ENCODE measurements at regions not wholly inside any gene's neighbourhood (a gene's known extent, or its start where the extent isn't known, plus 50 kb on each side); places are given as distances from the start of the nearest gene placed in this dataset.

DNA sequence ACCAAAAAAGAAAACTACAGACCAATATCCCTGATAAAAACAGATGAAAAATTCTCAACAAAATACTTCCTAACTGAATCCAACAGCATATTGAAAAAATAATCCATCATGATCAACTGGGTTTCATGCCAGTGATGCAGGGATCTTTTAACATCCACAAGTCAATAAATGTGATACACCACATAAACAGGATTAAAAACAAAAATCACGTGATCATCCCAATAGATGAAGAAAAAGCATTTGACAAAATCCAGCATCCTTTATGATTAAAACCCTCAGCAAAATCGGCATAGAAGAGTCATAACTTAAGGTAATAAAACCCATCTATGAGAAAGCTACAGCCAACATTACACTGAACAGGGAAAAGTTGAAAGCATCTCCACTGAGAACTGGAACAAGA, 107.5 kb downstream of the DCLK3 start:
- ChIA-PET POLR2A (no interaction called here), CTCF (interaction anchor here (0.6 kb wide), 1 partner anchor 20 kb away, joined by 4 read pairs; no protein-coding TSS in a partner anchor)
- no peak for TF ChIP-seq ZSCAN23 (tag by site-specific recombination; IDR thresholded peaks at IDR 0.05)
- no peak for TF ChIP-seq ZNF16 (tag by site-specific recombination; IDR thresholded peaks at IDR 0.05; ENCODE audit: low read depth)
- no peak for TF ChIP-seq ZNF791 (tag by site-specific recombination; IDR thresholded peaks at IDR 0.05)
- TF ChIP-seq ZNF335 (tag by site-specific recombination; conservative IDR thresholded peaks at IDR 0.05) = no peak
- H3K27ac ChIP-seq (ENCODE audit: extremely low read depth, low read depth, low read length) = no peak overlapping the region
- H3K4me3 ChIP-seq (ENCODE audit: low read depth, low read length) = no peak overlapping the region
- H3K4me1 ChIP-seq (ENCODE audit: control insufficient read depth, insufficient read depth, low read length) = no peaks in the 10 kb centered on the region
- H3K36me3 ChIP-seq (ENCODE audit: control insufficient read depth in 2 of 2, insufficient read depth in 1 of 2, low read length in 2 of 2) = no peaks in the 10 kb centered on the region
- no peaks in the 10 kb centered on the region for H3K9me3 ChIP-seq (ENCODE audit: control insufficient read depth, insufficient read depth, low read depth, low read length)

DNA sequence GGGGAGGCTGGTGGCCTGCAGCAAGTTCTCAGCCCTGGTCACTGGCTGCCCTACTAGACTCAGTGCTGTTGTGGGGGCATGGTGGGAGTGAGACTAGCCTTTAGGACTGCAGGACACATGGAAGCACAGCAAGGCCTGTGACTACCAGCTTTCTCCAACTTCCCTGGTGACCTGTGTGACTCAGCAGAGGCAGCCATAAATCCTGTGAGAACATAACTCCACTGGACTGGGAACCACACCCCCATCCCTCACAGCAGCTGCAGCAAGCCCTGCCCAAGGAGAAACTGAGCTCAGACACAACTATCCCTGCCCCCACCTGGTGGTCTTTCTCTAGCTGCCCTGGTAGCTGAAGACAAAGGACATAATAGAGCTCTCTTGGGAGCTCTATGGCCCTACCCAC, 111.3 kb downstream of the DCLK3 start:
- Histone ChIP-seq H3K4me1 (ENCODE audit: control insufficient read depth, insufficient read depth, low read length) (no peaks in the 10 kb centered on the region), H3K27ac (ENCODE audit: extremely low read depth, low read depth, low read length) (no peak overlapping the region), H3K9me3 (ENCODE audit: control insufficient read depth, insufficient read depth, low read depth, low read length) (no peaks in the 10 kb centered on the region), H3K4me3 (ENCODE audit: low read depth, low read length) (no peak overlapping the region), H3K36me3 (ENCODE audit: control insufficient read depth in 2 of 2, insufficient read depth in 1 of 2, low read length in 2 of 2) (no peaks in the 10 kb centered on the region)
- TF ChIP-seq ZFP3 (tag by site-specific recombination; IDR thresholded peaks at IDR 0.05; ENCODE audit: low read depth) = no peak
- no peak for TF ChIP-seq ZNF140 (tag by site-specific recombination; IDR thresholded peaks at IDR 0.05)
- TF ChIP-seq, protein P1, sequence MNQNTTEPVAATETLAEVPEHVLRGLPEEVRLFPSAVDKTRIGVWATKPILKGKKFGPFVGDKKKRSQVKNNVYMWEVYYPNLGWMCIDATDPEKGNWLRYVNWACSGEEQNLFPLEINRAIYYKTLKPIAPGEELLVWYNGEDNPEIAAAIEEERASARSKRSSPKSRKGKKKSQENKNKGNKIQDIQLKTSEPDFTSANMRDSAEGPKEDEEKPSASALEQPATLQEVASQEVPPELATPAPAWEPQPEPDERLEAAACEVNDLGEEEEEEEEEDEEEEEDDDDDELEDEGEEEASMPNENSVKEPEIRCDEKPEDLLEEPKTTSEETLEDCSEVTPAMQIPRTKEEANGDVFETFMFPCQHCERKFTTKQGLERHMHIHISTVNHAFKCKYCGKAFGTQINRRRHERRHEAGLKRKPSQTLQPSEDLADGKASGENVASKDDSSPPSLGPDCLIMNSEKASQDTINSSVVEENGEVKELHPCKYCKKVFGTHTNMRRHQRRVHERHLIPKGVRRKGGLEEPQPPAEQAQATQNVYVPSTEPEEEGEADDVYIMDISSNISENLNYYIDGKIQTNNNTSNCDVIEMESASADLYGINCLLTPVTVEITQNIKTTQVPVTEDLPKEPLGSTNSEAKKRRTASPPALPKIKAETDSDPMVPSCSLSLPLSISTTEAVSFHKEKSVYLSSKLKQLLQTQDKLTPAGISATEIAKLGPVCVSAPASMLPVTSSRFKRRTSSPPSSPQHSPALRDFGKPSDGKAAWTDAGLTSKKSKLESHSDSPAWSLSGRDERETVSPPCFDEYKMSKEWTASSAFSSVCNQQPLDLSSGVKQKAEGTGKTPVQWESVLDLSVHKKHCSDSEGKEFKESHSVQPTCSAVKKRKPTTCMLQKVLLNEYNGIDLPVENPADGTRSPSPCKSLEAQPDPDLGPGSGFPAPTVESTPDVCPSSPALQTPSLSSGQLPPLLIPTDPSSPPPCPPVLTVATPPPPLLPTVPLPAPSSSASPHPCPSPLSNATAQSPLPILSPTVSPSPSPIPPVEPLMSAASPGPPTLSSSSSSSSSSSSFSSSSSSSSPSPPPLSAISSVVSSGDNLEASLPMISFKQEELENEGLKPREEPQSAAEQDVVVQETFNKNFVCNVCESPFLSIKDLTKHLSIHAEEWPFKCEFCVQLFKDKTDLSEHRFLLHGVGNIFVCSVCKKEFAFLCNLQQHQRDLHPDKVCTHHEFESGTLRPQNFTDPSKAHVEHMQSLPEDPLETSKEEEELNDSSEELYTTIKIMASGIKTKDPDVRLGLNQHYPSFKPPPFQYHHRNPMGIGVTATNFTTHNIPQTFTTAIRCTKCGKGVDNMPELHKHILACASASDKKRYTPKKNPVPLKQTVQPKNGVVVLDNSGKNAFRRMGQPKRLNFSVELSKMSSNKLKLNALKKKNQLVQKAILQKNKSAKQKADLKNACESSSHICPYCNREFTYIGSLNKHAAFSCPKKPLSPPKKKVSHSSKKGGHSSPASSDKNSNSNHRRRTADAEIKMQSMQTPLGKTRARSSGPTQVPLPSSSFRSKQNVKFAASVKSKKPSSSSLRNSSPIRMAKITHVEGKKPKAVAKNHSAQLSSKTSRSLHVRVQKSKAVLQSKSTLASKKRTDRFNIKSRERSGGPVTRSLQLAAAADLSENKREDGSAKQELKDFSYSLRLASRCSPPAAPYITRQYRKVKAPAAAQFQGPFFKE (tag by site-specific recombination; IDR thresholded peaks at IDR 0.05; ENCODE audit: borderline replicate concordance) = no peak
- no peak for TF ChIP-seq ZNF302 (tag by site-specific recombination; IDR thresholded peaks at IDR 0.05; ENCODE audit: low read depth)
- TF ChIP-seq ZNF174 (tag by site-specific recombination; IDR thresholded peaks at IDR 0.05) = no peak
- no peak for TF ChIP-seq ZNF776 (tag by site-specific recombination; IDR thresholded peaks at IDR 0.05; ENCODE audit: borderline replicate concordance)
- no peak for TF ChIP-seq ZNF324 (tag by site-specific recombination; IDR thresholded peaks at IDR 0.05)
- TF ChIP-seq FEZF1 (tag by site-specific recombination; IDR thresholded peaks at IDR 0.05) = no peak
- TF ChIP-seq SALL2 (tag by site-specific recombination; IDR thresholded peaks at IDR 0.05; ENCODE audit: borderline replicate concordance) = no peak
- TF ChIP-seq, protein P2, sequence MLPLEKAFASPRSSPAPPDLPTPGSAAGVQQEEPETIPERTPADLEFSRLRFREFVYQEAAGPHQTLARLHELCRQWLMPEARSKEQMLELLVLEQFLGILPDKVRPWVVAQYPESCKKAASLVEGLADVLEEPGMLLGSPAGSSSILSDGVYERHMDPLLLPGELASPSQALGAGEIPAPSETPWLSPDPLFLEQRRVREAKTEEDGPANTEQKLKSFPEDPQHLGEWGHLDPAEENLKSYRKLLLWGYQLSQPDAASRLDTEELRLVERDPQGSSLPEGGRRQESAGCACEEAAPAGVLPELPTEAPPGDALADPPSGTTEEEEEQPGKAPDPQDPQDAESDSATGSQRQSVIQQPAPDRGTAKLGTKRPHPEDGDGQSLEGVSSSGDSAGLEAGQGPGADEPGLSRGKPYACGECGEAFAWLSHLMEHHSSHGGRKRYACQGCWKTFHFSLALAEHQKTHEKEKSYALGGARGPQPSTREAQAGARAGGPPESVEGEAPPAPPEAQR (tag by site-specific recombination; IDR thresholded peaks at IDR 0.05) = no peak
- no peak for TF ChIP-seq ZFP69B (tag by site-specific recombination; IDR thresholded peaks at IDR 0.05)
- no peak for TF ChIP-seq ZNF544 (tag by site-specific recombination; IDR thresholded peaks at IDR 0.05)
- TF ChIP-seq, protein P3, sequence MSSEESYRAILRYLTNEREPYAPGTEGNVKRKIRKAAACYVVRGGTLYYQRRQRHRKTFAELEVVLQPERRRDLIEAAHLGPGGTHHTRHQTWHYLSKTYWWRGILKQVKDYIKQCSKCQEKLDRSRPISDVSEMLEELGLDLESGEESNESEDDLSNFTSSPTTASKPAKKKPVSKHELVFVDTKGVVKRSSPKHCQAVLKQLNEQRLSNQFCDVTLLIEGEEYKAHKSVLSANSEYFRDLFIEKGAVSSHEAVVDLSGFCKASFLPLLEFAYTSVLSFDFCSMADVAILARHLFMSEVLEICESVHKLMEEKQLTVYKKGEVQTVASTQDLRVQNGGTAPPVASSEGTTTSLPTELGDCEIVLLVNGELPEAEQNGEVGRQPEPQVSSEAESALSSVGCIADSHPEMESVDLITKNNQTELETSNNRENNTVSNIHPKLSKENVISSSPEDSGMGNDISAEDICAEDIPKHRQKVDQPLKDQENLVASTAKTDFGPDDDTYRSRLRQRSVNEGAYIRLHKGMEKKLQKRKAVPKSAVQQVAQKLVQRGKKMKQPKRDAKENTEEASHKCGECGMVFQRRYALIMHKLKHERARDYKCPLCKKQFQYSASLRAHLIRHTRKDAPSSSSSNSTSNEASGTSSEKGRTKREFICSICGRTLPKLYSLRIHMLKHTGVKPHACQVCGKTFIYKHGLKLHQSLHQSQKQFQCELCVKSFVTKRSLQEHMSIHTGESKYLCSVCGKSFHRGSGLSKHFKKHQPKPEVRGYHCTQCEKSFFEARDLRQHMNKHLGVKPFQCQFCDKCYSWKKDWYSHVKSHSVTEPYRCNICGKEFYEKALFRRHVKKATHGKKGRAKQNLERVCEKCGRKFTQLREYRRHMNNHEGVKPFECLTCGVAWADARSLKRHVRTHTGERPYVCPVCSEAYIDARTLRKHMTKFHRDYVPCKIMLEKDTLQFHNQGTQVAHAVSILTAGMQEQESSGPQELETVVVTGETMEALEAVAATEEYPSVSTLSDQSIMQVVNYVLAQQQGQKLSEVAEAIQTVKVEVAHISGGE (tag by site-specific recombination; conservative IDR thresholded peaks at IDR 0.05; ENCODE audit: low read depth) = no peak
- no peak for TF ChIP-seq ZNF394 (tag by site-specific recombination; IDR thresholded peaks at IDR 0.05; ENCODE audit: borderline replicate concordance)
- no peak for TF ChIP-seq ZNF138 (tag by site-specific recombination; IDR thresholded peaks at IDR 0.05; ENCODE audit: borderline replicate concordance)
- CTCF ChIA-PET = interaction anchor here (0.5 to 0.7 kb wide), 2 partner anchors 97 to 701 kb away, joined by 3 read pairs; no protein-coding TSS in a partner anchor
- POLR2A ChIA-PET = no interaction called here
